ENCODE measurements at regions not wholly inside any gene's neighbourhood (a gene's known extent, or its start where the extent isn't known, plus 50 kb on each side); places are given as distances from the start of the nearest gene placed in this dataset.

- Mint-ChIP-seq H3K36me3 (no peaks in the 10 kb centered on the region), H3K4me1 (no peaks in the 10 kb centered on the region), H3K27me3 (no peaks in the 10 kb centered on the region), H3K27ac (no peak overlapping the region), H3K4me3 (no peak overlapping the region), H3K9me3 (peaks cover 4 to 6% of the 10 kb centered on the region in 2 donors)
- ATAC-seq (replicated peaks) (no peak), DNase-seq (no peak)
Measured at GRCh38 chr10:43912469-43912868, 263.8 kb upstream of the ZNF32 start.

DNA sequence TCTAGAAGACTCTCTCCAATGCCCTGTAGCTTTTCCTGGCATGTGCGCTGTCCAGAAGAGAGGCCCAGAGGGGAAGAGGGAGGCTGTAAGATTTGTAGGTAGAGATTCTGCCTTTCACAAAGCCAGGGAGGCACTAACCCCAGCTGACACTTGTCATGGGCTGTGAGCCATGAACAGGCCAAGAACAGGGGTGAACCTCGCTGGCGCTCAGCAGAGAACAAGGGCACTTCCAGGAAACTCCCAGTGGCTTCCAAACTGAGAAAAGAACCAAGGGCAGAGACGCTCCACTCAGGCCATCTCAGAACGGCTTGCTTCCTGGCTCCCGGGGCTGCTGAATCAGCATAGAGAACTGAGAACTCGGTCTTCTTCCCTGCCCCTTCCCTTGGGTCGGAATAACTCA is 257.8 kb upstream of the ZNF32 start:
- Mint-ChIP-seq H3K4me3 (no peak overlapping the region), H3K9me3 (no peaks in the 10 kb centered on the region), H3K27me3 (peaks cover 0 to 21% of the 10 kb centered on the region in 2 donors), H3K36me3 (no peaks in the 10 kb centered on the region), H3K27ac (no peak overlapping the region), H3K4me1 (no peaks in the 10 kb centered on the region)
- ATAC-seq (replicated peaks): no peak
- no peak for DNase-seq

DNA sequence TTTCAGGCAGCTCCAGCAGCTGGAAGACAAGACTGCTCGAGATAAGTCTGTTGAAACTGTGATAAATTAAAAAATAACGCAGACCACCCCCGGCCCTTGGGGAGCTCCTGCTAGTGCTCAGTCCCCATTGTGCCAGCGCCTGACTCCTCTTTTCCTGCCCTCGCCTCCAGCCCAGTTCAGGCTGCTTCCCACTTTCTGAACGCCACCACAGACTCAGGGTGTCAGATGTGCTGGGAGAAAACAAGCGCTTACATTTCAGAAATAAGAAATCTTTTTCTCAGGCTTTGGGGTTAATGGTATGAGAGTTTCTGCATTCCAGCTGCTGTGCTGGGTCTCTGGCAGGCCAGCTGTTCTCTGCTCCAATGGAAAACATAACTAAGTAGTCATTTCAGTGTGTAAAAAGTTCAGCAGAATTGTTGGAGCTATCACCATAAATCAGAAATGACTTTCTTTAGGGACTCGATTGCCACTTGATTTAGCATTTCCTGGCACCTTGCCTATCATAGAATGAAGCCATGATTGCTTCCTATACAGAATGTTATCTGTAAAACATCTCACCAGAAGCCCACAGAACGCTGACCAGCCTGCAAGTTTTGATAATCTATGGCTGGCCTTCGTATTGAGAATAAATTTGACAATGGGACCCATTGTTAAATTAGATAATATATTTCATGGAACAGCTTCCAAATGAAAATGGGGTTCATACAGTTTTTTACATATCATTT is 257.0 kb upstream of the ZNF32 start:
- Mint-ChIP-seq H3K36me3 (no peaks in the 10 kb centered on the region), H3K9me3 (no peaks in the 10 kb centered on the region), H3K27me3 (peaks cover 0 to 21% of the 10 kb centered on the region in 2 donors), H3K4me1 (no peaks in the 10 kb centered on the region), H3K4me3 (no peak overlapping the region), H3K27ac (no peak overlapping the region)
- ATAC-seq (replicated peaks): no peak
- DNase-seq: no peak

DNA sequence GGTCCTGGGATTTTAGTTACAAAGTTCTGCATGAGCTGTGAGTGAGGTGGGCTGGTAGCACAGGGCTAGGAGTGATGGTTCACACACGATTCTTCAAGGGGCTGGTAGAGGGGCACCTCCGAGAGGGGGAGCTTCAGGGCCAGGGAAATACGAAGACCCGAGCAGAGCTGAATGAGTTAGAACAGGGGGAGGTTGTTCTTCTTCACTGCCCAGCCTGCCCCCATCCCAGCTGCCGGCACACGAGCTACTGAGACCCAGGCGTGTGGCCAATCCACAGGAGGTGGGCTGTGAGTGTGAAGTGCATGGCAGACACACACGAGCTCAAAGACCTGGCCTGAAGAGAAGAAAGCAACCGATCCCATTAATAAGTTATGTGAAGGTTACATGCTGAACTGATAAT is 256.2 kb upstream of the ZNF32 start:
- peaks cover 0 to 21% of the 10 kb centered on the region in 2 donors for H3K27me3 Mint-ChIP-seq
- H3K9me3 Mint-ChIP-seq: no peaks in the 10 kb centered on the region
- H3K36me3 Mint-ChIP-seq: no peaks in the 10 kb centered on the region
- no peak for ATAC-seq (replicated peaks)
- DNase-seq: no peak
- no peaks in the 10 kb centered on the region for H3K4me1 Mint-ChIP-seq
- no peak overlapping the region for H3K4me3 Mint-ChIP-seq
- H3K27ac Mint-ChIP-seq: no peak overlapping the region

DNA sequence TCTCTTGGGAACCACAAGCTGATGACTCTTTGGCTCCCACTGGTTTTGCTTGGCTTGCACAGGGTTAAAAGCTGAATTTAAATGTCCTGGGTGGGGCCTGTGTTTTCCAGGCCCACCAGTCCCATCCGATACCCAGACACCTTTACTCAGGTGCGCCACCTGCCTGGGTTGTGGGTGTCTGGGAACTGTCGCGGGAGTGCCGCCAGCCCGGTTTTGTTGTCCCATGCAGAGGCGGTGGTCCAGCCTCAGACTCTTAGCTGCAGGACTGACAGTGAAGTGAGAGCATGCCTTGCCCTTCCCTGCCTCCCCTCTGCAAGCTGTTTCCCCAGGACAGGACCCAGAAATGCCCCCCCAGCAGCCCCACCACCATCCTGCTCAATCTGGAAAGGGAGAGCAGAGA is 255.6 kb upstream of the ZNF32 start:
- Mint-ChIP-seq H3K36me3 (no peaks in the 10 kb centered on the region), H3K4me3 (no peak overlapping the region), H3K9me3 (no peaks in the 10 kb centered on the region), H3K4me1 (no peaks in the 10 kb centered on the region), H3K27ac (no peak overlapping the region), H3K27me3 (peaks cover 0 to 21% of the 10 kb centered on the region in 2 donors)
- no peak for ATAC-seq (replicated peaks)
- DNase-seq: no peak

- Mint-ChIP-seq H3K9me3 (no peaks in the 10 kb centered on the region), H3K36me3 (no peaks in the 10 kb centered on the region), H3K27ac (no peak overlapping the region), H3K4me1 (no peaks in the 10 kb centered on the region), H3K4me3 (no peak overlapping the region), H3K27me3 (peaks cover 0 to 21% of the 10 kb centered on the region in 2 donors)
- DNase-seq: no peak
- no peak for ATAC-seq (replicated peaks)
Measured at GRCh38 chr10:43903451-43903850, 254.8 kb upstream of the ZNF32 start.

DNA sequence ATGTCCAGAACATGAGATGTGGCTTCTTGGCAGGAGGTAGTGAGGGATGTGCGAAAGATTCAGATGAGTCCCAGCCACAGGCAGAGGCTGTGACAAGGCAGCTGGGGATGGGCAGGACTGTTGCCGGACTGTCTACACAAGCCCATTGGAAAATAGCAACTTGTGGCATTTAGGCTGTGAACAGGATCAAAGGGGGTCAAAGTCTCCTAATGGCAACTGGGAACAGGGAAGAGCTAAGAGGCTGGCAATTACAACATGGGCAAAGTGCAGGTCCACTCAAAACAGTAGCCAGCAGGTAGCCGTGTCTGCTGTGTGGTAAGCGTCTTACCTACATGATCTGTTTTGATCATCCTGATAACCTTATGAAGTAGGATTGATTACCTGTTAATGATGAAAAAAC is 254.2 kb upstream of the ZNF32 start:
- no peak overlapping the region for H3K27ac Mint-ChIP-seq
- no peaks in the 10 kb centered on the region for H3K9me3 Mint-ChIP-seq
- ATAC-seq (replicated peaks): no peak
- no peaks in the 10 kb centered on the region for H3K36me3 Mint-ChIP-seq
- no peak overlapping the region for H3K4me3 Mint-ChIP-seq
- H3K27me3 Mint-ChIP-seq: peaks cover 0 to 21% of the 10 kb centered on the region in 2 donors
- H3K4me1 Mint-ChIP-seq: no peaks in the 10 kb centered on the region
- DNase-seq: no peak

GRCh38 chr10:43901744-43902504 is 253.2 kb upstream of the ZNF32 start:
- ATAC-seq (replicated peaks) (no peak), DNase-seq (no peak)
- Mint-ChIP-seq H3K9me3 (peaks cover 0 to 1% of the 10 kb centered on the region in 2 donors), H3K4me3 (no peak overlapping the region), H3K27me3 (peaks cover 0 to 18% of the 10 kb centered on the region in 2 donors), H3K4me1 (no peaks in the 10 kb centered on the region), H3K27ac (no peak overlapping the region), H3K36me3 (no peaks in the 10 kb centered on the region)

DNA sequence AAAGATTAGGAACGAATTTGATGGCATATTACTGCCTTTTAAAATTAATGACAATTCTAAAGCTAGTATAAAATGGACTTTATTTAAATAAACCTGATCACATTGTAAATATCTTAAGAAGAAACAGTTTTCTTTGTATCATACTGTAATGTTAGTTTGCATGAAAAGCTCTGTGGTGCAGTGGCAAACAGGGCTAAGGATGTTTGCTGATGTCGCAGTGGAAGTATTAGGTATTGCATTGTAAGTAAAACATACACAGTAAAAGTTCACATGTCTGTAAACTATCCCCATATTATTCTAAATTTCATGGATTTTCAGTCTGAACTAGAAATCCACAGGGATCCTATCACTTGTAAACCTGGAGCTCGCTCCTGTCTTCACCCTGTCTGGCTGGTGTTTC is 252.6 kb upstream of the ZNF32 start:
- ATAC-seq (replicated peaks): no peak
- peaks cover 5 to 15% of the 10 kb centered on the region in 2 donors for H3K27me3 Mint-ChIP-seq
- DNase-seq: no peak
- no peak overlapping the region for H3K4me3 Mint-ChIP-seq
- H3K4me1 Mint-ChIP-seq: no peaks in the 10 kb centered on the region
- no peak overlapping the region for H3K27ac Mint-ChIP-seq
- peaks cover 5 to 6% of the 10 kb centered on the region in 2 donors for H3K9me3 Mint-ChIP-seq
- H3K36me3 Mint-ChIP-seq: no peaks in the 10 kb centered on the region

DNA sequence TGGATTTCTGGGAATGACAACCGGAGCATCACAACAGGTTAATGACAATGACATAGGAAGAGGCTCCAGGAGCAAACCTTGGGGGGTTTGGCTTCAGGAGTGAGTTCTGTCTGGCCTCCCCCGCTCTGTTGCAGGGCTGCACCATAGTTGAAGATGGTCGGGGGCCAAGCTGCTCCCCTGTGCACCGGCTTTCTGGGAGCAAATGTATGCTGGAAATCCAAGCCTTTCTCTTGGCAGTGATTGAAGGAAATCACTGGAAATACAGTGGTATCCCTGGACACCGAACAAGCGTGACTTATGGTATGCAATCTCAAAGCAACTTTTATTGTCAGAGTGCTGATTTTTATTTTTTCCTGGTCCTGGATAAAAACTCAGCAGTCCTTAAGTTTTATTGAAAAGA is 251.9 kb upstream of the ZNF32 start:
- Mint-ChIP-seq H3K9me3 (peaks cover 6% of the 10 kb centered on the region in 2 donors), H3K4me3 (no peak overlapping the region), H3K27me3 (peaks cover 5 to 15% of the 10 kb centered on the region in 2 donors), H3K27ac (no peak overlapping the region), H3K4me1 (no peaks in the 10 kb centered on the region), H3K36me3 (no peaks in the 10 kb centered on the region)
- no peak for ATAC-seq (replicated peaks)
- DNase-seq: no peak

DNA sequence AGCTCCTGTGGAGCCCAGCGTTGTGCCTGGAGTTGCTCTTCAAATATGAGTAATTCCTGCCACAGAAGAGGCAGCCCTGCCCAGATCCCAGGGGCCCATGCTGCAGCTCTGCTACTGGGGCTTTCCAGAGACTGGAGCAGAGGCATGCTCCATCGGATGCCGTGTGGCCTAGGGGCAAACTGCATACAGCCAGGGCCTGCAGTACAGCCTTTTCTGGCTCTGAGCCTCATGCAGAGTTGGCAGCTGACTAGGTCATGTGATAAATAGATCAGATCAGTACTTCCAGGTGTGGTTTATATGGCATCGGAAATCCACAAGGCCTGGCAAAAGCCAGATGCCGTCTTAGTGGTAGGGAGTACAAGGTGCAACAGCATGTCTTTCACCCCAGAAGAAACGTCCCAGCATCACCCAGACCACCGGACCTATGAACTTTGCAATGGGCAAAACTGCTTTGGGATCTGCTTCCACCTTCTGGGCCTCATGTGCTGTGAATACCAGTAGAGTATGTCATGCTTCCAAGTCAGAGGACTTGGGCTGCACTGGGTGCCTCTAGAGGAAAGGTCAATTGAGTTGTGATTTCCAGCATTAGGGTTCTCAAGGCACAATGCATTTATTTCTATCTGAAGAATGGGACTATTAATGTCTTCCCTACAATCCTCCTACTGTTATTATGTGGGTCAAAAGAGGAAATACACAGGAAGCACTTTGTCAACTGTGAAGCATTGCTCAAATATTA is 250.7 kb upstream of the ZNF32 start:
- Mint-ChIP-seq H3K27me3 (peaks cover 5 to 12% of the 10 kb centered on the region in 2 donors), H3K4me3 (no peak overlapping the region), H3K9me3 (peaks cover 6 to 8% of the 10 kb centered on the region in 2 donors), H3K36me3 (no peaks in the 10 kb centered on the region), H3K4me1 (no peaks in the 10 kb centered on the region), H3K27ac (no peak overlapping the region)
- no peak for DNase-seq
- ATAC-seq (replicated peaks): no peak

DNA sequence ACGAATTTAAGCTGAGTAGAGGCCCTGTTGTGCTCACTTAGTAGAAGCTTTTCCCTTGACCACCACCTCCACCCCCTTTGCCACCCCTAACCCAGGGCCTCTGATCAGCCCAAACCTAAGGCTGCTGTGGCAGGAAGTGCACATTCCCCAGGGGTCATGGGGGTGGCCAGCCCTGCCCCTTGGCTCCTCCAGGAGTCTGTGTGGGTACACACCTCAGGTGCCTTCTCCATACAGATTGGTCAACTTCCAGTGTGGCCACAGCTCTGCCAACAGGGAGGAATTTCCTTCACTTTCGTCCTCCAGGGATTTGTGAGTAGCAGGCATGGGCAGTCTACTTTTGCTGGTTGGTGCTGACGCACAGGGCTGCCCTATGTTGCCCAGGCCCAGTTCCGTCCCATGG is 249.9 kb upstream of the ZNF32 start:
- H3K27me3 Mint-ChIP-seq: peaks cover 5 to 7% of the 10 kb centered on the region in 2 donors
- peaks cover 6 to 8% of the 10 kb centered on the region in 2 donors for H3K9me3 Mint-ChIP-seq
- H3K36me3 Mint-ChIP-seq: no peaks in the 10 kb centered on the region
- ATAC-seq (replicated peaks) (no peak), DNase-seq (no peak)
- H3K27ac Mint-ChIP-seq: no peak overlapping the region
- H3K4me1 Mint-ChIP-seq: no peaks in the 10 kb centered on the region
- H3K4me3 Mint-ChIP-seq: no peak overlapping the region

DNA sequence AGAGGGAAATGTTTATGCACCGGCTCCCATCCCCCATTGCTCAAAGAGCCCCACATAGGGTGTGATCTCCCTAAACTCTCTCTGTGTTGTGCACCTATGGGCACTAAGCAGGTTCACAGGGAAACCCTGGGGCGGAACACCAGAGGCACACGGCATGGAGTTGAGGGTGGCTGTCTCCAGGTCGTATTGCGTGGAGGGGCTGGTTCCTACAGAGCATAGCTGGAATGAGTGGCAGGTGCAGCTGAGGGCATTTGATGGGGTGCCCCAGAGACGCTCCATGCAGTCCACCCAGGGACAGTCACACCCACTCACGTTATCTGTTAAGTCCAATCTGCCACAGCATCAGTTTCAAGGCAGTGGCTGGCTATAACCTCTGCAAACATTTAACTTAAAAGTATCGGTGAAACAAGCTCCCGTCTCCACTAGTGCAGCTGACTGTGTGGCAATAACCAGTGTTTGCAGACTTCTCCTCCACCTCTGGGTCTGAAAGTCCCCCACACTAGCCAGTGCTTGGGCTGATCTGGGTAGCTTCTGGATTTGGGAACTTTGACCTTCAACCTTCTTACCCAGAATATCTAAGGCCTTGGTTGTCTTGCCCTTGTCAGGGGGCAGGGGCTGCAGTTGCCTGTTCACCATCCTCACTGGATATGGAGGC is 249.2 kb upstream of the ZNF32 start:
- Mint-ChIP-seq H3K4me3 (no peak overlapping the region), H3K27ac (no peak overlapping the region), H3K27me3 (peaks cover 5 to 6% of the 10 kb centered on the region in 2 donors), H3K9me3 (peaks cover 6 to 8% of the 10 kb centered on the region in 2 donors), H3K4me1 (no peaks in the 10 kb centered on the region), H3K36me3 (no peaks in the 10 kb centered on the region)
- DNase-seq (no peak), ATAC-seq (replicated peaks) (no peak)

DNA sequence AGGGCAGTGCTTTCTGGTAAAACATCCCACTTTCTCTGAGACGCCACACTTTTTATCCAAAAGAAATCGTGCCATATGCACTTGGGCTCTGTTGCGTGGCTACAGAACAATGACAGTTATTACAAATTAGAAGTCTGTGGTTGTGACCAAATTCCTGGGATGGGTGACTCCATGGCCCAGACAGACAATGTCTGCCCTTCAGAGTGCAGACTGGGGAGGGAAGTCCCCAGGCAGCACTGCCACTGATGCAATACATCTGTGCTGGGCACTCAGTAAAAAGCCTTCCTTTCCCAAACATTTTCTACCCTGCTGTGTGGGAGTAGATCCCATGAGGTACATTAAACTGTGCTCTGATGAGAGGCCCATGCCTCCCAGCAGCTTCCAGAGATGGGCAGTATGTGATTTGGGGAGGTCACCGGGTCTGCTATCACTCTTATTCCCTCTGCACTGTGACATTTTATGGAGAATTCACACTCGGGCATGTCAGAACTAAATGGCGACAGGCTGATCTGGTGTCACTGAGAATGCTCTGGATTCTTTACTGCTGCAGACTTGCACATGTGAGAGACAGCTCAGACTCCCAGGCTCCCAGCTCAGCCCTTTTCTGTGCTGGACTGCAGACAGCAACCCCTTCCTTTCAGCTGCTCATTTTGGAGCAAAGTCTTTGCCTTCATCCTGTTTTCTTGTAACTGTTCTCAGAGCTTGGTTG is 243.5 kb upstream of the ZNF32 start:
- no peak for DNase-seq
- no peak overlapping the region for H3K4me3 Mint-ChIP-seq
- no peak for ATAC-seq (replicated peaks)
- no peaks in the 10 kb centered on the region for H3K4me1 Mint-ChIP-seq
- H3K27me3 Mint-ChIP-seq: peaks cover 6 to 10% of the 10 kb centered on the region in 2 donors
- H3K27ac Mint-ChIP-seq: no peak overlapping the region
- peaks cover 6 to 7% of the 10 kb centered on the region in 2 donors for H3K9me3 Mint-ChIP-seq
- no peaks in the 10 kb centered on the region for H3K36me3 Mint-ChIP-seq

Measured in stimulated activated naive B cell treated with anti-CD40 and anti-IgM and Interleukin-4, amounts not matched to agents 10 μg/mL and 1 μg/mL and 100 μg/mL, for 72 hours (primary cell).